Limb (tissue), 2 donors: ENCODE measurements at regions not wholly inside any gene's neighbourhood (a gene's known extent, or its start where the extent isn't known, plus 50 kb on each side); places are given as distances from the start of the nearest gene placed in this dataset.
"Not testable (repeated sequence)": the region's sequence is repeated elsewhere in the genome, so short reads cannot be mapped to it uniquely, and the experiment has no call there.

Experiments used
- DNase-seq, 2 donors: peaks; one replicate each; pipeline ENCODE4 v3.0.0-alpha.2; 2016; ENCODE audit errors: extremely low spot score in 2 of 2

DNA sequence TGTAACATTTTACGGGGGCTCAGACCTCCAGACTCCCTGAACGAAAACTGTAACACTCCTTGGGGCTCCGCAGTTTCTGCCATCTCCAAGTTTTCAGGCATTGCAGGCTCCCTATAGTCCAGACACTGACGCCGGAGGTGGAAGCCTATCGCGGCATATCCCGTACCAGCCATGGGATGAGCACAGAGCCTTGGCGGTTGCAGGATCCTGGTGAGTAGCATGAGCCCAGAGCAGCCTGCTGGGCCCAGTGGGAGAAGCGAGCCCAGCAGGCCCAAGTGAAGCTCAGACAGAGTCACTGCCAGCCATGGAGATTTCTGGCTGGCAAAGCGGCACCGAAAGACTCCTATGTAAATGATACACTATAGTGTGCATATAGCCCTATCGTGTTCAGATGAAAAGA is 446.8 kb downstream of the COL11A1 start:
- DNase-seq, result no peak

DNA sequence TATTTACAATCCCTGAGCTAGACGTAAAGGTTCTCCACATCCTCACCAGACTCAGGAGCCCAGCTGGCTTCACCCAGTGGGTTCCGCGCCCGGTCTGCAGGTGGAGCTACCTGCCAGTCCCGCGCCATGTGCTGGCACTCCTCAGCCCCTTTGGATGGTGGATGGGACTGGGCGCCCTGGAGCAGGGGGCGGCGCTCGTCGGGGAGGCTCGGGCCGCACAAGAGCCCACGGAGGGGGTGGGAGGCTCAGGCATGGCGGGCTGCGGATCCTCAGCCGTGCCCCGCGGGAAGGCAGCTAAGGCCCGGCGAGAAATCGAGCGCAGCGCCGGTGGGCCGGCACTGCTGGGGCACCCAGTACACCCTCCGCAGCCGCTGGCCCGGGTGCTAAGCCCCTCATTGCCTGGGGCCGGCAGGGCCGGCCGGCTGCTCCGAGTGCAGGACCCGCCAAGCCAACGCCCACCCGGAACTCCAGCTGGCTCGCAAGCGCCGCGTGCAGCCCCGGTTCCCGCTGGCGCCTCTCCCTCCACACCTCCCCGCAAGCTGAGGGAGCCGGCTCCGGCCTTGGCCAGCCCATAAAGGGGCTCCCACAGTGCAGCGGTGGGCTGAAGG is 448.3 kb downstream of the COL11A1 start:
- DNase-seq, result not testable (repeated sequence)

DNA sequence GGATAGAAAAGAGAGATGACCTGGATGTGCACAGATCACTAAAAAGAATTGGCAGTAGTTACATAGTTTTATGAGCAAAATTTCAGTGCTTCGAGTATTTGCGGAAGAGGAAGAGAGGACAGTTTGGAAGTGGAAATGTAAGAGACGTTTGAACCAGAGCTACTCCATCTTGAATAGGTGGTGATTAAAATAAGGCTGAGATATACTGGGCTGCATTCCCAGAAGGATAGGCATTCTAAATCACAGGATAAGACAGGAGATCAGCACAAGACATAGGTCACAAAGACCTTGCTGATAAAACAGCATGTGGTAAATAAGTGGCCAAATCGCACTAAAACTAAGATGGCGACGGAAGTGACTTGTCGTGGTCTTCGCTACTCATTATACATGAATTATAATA is 453.3 kb downstream of the COL11A1 start:
- DNase-seq, result no peak

DNA sequence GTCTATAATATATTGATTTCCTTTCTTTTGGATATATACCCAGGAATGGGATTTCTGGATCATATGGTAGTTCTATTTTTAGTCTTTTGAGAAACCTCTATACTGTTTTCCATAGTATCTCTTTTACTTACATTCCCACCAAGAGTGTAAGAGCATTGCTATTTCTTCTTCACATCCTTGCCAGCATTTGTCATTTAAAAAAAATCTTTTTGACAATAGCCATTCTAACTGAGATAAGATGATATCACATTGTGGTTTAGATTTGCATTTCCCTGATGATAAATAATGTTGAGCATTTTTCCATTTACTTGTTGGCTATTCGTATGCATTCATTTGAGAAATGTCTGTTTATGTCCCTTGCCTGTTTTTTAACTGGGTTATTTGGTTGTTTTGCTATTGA is 467.4 kb downstream of the COL11A1 start:
- DNase-seq, result no peak

DNA sequence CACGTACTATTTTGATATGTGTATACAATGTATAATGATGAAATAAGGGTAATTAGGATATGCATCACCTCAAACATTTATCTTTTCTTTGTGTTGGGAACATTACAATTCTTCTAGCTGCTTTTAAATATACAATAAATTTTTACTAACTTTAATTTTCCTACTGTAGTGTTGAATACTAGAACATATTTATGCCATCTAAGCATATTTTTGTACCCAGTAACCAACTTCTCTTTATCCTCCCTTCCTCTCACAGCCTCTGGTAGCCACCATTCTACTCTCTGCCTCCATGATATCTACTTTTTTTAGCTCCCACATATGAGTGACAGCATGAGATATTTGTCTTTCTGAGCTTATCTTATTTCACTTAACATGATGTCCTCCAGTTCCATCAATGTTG is 468.0 kb downstream of the COL11A1 start:
- DNase-seq, result no peak

DNA sequence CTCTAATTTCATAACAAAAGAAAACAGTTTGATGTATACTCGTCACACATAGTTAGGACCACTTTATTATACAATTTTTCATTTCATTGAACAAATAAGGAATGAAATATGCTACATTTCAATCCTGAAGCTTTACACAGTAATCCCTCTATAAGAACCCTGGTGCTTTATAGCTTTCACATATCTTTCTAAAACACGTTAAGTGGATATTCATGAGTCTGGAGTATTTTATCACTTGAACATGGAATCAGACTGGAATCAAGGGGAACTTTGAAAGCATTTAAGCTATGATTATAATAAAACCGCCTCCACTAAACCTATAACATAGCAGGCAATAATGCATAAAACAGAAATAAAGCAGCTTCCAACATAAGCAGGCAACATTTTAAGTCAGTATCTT is 476.6 kb downstream of the COL11A1 start:
- no peak for DNase-seq

DNA sequence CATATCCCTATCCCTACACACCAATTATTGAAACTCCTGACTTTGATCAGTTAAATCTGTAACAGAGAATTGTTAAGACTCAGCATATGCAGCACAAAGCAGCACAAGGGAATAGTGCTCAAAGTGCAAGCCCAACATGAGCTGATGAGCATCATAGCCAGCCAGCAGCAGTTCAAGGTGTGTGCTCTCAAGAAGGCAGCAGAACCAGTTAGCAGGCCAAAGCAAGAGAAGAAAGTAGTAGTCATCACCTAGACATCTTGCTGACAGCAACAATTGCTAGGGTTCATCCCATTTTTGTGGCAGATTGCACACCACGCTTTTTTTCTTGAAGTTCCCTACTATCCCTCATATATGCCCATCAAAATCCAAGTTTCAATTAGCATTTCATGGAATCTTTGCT is 478.3 kb downstream of the COL11A1 start:
- no peak for DNase-seq

DNA sequence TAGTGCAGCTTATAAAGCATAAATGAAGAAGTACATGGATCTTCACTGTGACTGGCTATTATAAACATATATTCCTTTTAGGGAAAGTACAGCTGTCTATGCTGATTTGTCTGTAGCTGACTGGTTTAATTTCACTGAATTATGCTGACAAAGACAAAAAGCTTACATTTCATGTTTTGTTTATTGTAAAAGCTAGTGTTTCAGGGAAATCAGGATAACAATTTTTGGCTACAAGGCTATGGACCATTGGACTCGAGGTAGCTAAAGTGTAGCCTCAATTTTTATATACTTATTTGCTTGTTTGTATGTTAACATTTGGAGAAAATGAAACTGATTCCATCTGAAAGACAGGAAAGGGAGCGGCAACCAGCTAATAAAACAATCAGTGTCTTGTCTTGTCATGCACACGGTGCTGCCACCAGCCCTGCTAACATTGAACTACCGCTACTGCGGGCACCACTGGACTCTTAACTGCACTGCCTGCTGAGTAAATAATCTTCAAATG is 480.2 kb downstream of the COL11A1 start:
- no peak for DNase-seq

DNA sequence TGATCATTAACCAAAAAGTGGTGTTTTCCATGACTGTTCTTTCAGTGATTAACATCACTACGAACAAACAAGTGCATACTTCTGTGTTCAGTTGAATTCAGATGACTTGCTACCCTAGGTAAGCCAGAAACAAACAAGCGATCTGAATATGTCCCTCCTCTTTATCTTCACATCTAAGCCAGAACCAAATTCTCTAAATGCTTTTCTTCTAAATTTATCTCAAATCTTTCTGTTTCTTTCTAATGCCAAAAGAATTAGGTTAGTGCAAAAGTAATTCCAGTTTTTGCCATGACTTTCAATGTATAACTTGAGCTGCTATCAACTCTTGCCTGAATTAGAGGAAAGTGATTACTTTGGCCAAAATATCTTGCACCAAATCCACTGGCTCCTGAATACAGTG is 481.2 kb downstream of the COL11A1 start:
- DNase-seq, result no peak

DNA sequence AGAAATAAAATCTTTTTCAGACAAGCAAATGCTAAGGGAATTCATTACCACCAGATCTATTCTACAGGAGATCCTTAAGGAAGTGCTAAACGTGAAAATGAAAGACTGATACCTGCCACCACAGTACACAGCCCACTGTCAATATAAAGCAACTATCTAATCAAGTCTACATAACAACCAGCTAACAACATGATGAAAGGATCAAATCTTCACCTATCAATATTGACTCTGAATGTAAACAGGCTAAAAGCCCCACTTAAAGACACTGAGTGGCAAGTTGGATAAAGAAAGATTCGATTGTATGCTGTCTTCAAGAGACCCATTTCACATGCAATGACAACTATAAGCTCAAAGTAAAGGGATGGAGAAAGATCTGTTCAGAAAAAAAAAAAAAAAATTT is 492.4 kb downstream of the COL11A1 start:
- DNase-seq, result no peak

DNA sequence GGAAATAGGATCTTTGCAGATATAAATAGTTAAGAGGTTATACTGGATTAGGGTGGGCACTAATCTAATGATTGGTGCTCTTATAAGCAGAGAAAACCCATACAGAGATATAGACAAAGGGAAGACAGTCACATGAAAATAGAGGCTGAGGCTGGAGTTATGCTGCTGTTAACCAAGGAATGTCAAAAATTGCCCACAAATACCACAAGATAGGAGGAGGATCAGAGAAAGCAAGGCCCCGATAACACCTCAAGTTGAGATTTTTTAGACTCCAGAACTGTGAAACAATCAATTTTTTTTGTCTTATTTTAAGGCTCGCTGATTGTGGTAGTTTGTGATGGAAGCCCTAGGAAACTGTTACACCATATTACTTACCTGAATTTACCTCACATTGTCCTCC is 513.2 kb downstream of the COL11A1 start:
- DNase-seq, result no peak

DNA sequence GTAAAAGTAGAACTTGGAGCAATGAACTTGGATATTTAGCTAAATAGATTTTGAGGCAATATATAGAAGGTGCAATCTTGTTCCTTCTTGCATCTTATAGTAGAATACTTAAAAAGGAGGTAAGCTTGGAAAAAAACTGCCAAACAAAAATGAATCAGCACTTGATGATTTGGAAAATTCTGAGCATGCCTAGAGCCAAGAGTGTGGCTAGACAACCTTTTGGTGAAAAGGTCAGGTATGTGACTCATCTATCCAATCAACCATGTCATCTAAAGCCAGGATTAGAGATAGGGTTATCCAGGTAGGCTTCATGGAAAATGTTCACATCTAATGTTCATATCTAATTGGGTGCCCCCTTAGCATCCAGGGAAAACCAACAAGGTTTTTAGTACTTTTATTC is 515.0 kb downstream of the COL11A1 start:
- no peak for DNase-seq

DNA sequence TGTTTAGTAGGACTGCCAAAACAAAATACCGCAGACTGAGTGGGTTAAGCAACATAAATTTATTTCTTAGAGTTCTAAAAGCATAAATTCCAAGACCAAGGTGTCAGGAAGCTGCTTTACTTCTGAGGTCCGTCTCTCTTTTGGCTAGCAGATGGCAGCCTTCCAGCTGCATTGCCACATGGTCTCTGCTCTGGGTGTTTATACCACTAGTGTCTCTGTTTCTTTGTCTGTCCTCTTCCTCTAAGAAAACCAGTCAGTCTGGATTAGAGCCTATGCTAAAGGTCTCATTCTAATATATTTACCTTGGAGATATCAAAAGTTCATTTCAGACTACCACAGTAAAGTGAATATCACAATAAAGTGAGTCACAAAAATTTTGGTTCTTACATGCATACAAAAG is 519.8 kb downstream of the COL11A1 start:
- DNase-seq, result no peak

DNA sequence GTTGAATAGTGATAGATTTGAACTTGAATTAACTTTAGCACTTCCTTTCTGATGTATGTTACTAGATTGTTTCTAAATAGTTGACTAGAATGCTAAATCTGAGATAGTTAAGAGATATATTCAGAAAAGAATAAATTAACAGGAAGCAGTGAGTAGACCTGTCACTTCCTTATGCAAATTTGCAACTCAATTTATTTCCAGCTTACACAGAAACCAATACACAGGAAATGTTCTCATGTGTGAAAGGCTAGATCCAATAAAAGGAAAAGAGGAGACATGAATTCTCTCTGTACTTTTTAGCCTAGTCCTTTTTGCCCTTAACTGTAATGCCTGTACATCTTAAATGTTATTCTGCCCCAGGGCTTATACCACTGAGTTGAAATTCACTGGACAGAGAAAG is 522.3 kb downstream of the COL11A1 start:
- no peak for DNase-seq

DNA sequence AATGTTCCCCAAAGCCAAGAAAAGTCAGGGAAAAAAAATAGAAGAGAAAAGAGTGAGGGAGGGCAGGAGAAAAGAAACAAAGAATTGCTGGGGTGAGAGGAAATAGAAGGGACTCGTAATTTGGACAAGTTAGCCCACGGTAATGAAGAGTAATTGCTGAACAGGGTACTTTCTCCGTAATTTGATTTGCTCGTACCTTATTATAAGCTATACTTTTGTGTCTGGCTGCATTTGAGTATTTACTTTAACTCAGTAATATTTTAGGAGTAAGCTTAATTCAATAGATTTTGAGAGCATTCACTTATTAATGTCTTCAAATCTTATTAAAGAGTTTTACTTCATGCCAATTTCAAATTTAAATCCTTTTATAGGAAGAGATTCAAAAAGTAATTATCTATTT is 527.5 kb downstream of the COL11A1 start:
- no peak for DNase-seq

DNA sequence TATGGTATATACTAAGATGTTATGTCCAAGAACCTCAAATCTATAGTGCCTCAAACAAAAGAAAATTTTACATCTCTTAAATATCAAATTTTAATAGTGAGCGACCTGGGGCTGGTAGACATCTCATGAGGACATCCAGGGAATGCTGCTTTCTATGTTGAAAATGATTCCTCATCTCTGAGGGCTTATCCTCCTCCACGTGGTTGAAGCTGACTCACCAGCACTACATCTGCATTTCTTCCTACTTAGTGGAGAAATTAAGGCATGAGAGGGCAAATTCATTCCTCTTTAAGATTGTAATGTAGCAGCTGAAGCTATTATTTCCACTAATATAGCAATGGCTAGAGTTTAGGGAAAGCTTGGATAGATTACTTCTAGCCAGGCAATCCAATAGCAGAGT is 529.5 kb downstream of the COL11A1 start:
- no peak for DNase-seq

DNA sequence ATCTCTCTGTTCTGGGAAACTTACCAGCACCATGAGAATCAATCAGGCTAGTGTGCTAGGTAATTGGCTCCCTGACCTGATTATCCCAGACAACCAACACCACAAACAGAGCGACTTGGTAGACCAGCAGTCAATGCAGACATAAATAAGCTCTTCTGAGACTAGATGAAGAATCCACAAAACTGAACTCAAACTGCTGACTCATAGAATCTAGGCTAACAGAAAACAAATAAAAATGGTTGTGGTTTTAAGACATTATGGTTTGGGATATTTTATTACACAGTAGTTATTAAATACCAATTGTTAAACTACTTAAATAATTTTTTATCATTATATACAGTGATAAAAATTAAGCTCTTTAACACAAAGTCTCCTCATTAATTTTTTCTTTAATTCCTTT is 535.7 kb downstream of the COL11A1 start:
- DNase-seq, result no peak

DNA sequence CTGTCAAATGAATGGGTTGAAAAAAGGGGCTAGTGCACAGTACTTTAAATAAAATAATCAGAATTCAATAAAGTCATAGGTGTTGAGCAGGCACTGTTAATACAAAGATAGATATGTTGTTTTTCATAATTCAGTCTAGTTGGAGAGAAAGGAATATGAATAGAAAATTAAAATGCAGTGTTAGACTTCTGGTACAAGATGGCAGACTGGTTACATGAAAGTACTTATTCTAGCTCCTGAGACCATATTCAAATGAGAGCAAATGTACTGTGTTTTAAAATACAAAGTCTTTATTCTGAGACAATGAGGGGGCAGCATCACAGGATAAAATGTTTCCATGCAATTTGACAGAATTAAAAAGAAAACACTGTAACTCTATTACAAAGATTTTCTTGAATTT is 542.1 kb downstream of the COL11A1 start:
- no peak for DNase-seq

DNA sequence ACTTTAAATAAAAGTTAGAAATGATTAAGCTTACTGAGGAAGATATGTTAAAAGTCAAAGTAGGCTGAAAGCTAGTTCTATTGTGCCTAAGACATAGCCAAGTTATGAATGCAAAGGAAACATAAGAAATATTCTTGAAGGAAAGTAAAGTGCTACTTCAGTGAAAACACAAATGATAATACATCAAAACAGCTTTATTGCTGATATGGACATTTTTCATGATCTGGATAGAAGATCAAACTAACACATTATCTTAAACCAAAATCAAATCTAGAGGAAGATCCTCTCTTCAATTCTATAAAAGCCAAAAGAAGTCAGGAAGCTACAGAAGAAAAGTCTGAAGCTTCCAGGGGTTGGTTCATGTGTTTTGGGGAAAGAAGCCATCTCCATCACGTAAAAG is 545.9 kb downstream of the COL11A1 start:
- DNase-seq, result no peak

DNA sequence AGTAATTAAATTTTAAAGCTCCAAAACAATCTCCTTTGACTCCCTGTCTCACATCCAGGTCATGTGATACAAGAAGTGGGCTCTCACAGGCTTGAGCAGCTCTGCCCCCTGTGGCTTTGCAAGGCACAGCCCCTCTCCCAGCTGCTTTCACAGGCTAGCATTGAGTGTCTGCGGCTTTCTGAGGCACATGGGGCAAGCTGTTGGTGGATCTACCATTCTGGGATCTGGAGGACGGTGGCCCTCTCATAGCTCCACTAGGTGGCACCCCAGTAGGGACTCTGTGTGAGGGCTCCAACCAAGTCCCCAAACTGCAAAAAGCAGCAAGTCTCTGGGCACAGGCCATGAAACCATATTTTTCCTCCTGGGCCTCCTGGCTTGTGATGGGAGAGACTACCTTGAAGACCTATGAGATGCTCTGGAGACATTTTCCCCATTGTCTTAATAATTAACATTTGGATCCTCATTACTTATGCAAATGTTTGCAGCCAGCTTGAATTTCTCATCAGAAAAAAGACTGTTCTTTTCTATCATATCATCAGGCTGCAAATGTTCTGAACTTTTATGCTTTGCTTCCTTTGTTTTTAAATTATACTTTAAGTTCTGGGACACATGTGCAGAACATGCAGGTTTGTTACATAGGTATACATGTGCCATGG is 554.1 kb upstream of the OLFM3 start:
- DNase-seq, result no peak

DNA sequence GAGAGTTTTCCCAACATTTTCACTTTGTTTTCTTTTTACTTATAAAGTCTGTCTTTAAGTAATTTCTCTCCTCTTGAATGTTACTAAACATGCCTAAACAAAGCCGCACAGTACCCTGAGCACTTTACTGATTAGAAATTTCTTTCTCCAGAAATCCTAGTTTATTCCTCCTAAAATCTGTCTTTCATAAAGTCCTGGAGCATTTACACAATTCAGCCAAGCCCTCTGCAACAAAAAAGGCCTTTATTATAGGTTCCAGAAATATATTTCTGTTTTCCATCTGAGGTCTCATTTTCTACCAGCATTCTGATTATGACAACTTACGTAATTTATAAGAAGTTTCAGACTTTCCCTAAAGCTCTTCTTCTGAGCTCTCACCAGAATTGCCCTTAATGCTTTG is 549.5 kb upstream of the OLFM3 start:
- no peak for DNase-seq

DNA sequence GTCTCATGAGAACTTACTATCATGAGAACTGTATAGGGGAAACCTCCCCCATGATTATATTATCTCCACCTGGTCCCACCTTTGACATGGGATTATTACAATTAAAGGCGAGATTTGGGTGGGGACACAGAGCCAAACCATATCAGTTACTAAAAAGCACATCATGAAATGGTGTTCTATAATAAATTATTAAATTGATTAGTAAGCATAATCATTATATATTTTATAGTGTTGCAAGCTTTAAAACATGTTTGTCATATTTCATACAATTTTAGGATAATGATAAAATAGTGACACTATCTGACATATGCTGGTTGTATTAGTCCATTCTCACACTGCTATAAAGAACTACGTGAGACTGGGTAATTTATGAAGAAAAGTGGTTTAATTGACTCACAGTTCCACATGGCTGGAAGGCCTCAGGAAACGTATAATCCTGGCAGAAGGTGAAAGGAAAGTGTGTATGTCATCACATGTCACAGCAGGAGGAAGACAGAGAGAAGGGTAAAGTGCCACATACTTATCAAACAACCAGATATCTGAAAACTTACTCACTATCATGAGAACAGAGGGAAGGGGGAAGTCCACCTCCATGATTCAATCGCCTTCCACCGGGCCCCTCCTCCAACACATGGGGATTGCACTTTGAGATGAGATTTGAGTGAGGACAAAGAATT is 539.2 kb upstream of the OLFM3 start:
- DNase-seq, result no peak

DNA sequence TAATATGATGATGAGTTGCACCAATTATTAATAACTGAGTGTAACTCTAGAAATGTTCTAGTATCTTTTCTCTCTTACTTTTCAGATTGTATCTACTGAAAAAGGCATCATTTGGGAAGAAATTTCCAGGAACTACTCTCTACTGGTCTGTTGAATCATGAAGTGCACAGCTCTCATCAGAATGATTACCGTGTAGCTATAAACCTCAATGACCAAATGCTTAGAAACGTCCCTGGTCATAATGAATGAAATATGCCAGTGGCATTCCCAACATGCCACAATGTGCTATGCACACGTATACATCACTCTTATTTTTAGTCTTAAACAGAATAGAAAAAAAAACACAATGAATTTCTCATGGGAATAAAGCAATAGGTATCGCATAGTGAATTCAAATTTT is 534.3 kb upstream of the OLFM3 start:
- DNase-seq, result no peak
